Calu3 (cell line): ENCODE measurements at regions not wholly inside any gene's neighbourhood (a gene's known extent, or its start where the extent isn't known, plus 50 kb on each side); places are given as distances from the start of the nearest gene placed in this dataset.

Experiments
- BruUV-seq: library from RNA; stranded (reverse); fragments of 400-500 nt; replicated peaks from 2 replicates; lab custom pipeline; 2021; lab: Mats Ljungman, UMichigan
- CTCF ChIA-PET: fragments of 300-600 bp; sonication (Branson Sonifier 250); formaldehyde crosslinking; loops from one replicate; lab custom pipeline; 2022; ENCODE audit warnings: antibody characterized with exemption; lab: Charles Lee
- DNase-seq: peaks from one replicate; pipeline ENCODE4 v3.0.0; 2022
- H3K27ac Mint-ChIP-seq: one replicate; pipeline ENCODE4 v1.8.0; 2022; ENCODE audit warnings: mixed read lengths; ENCODE audit not compliant: unreplicated experiment
- H3K27me3 Mint-ChIP-seq: one replicate; pipeline ENCODE4 v1.8.0; 2022; ENCODE audit warnings: mixed read lengths; ENCODE audit not compliant: unreplicated experiment
- H3K36me3 Mint-ChIP-seq: one replicate; pipeline ENCODE4 v1.8.0; 2022; ENCODE audit warnings: mild to moderate bottlenecking, moderate library complexity, mixed read lengths; ENCODE audit not compliant: insufficient read depth, unreplicated experiment
- H3K4me1 Mint-ChIP-seq: one replicate; pipeline ENCODE4 v1.8.0; 2022; ENCODE audit warnings: mild to moderate bottlenecking, low read depth, mixed read lengths; ENCODE audit not compliant: unreplicated experiment
- H3K4me3 Mint-ChIP-seq: one replicate; pipeline ENCODE4 v1.8.0; 2022; ENCODE audit warnings: mild to moderate bottlenecking, low read depth, moderate library complexity, mixed read lengths; ENCODE audit not compliant: unreplicated experiment
- H3K9me3 Mint-ChIP-seq: one replicate; pipeline ENCODE4 v1.8.0; 2022; ENCODE audit warnings: low read depth, mixed read lengths; ENCODE audit not compliant: unreplicated experiment
- intact Hi-C: fragments of 100-400 bp; cut with micrococcal nuclease; formaldehyde crosslinking; loops from one replicate; pipeline ENCODE4 v1.10.0; 2022; ENCODE audit not compliant: unreplicated experiment
- TF ChIP-seq, protein P1 (sequence below): fragments of 200-600 bp; IDR thresholded peaks from one replicate; pipeline ENCODE4 v1.8.0; 2022; ENCODE audit warnings: antibody characterized with exemption; ENCODE audit not compliant: unreplicated experiment

DNA sequence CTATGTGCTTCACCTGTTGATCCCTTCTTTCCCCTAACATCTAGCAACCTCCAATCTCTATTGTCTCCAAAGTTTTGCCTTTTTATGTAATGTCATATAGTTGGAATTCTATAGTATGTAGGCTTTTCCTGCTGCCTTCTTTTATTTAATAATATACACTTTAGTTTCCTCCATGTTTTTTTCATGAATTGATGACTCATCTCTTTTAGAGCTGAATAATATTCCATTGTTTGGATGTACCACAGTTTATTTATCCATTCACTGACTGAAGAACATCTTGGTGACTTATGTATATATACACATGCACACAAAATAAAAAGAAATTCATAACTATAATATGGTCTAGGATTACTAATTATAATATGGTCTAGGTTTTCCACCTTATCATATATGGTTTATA, 1314.2 kb downstream of the OTOL1 start:
- intact Hi-C loops = no loop called here
- H3K27me3 Mint-ChIP-seq = no peaks in the 10 kb centered on the region

GRCh38 chr3:162842549-162843216, 1346.1 kb downstream of the OTOL1 start:
- H3K27ac Mint-ChIP-seq = no peak overlapping the region
- no peak overlapping the region for H3K4me3 Mint-ChIP-seq
- peaks cover 8% of the 10 kb centered on the region for H3K4me1 Mint-ChIP-seq
- no peaks in the 10 kb centered on the region for H3K27me3 Mint-ChIP-seq
- no peak for DNase-seq
- CTCF ChIA-PET = no interaction called here
- H3K9me3 Mint-ChIP-seq = no peaks in the 10 kb centered on the region
- H3K36me3 Mint-ChIP-seq = no peaks in the 10 kb centered on the region
- intact Hi-C loops = no loop called here
- TF ChIP-seq, protein P1, sequence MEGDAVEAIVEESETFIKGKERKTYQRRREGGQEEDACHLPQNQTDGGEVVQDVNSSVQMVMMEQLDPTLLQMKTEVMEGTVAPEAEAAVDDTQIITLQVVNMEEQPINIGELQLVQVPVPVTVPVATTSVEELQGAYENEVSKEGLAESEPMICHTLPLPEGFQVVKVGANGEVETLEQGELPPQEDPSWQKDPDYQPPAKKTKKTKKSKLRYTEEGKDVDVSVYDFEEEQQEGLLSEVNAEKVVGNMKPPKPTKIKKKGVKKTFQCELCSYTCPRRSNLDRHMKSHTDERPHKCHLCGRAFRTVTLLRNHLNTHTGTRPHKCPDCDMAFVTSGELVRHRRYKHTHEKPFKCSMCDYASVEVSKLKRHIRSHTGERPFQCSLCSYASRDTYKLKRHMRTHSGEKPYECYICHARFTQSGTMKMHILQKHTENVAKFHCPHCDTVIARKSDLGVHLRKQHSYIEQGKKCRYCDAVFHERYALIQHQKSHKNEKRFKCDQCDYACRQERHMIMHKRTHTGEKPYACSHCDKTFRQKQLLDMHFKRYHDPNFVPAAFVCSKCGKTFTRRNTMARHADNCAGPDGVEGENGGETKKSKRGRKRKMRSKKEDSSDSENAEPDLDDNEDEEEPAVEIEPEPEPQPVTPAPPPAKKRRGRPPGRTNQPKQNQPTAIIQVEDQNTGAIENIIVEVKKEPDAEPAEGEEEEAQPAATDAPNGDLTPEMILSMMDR = no peak
- no TSS peak for BruUV-seq

More for the DNA sequence above, 1314.2 kb downstream of the OTOL1 start:
- H3K27ac Mint-ChIP-seq = no peak overlapping the region
- no peaks in the 10 kb centered on the region for H3K36me3 Mint-ChIP-seq
- BruUV-seq = no TSS peak
- CTCF ChIA-PET = no interaction called here
- H3K4me1 Mint-ChIP-seq = no peaks in the 10 kb centered on the region
- TF ChIP-seq, protein P1 = no peak
- no peak for DNase-seq
- no peaks in the 10 kb centered on the region for H3K9me3 Mint-ChIP-seq
- no peak overlapping the region for H3K4me3 Mint-ChIP-seq

- no TSS peak for BruUV-seq
- TF ChIP-seq, protein P1 = no peak
- no peak for DNase-seq
- H3K27me3 Mint-ChIP-seq = no peaks in the 10 kb centered on the region
- intact Hi-C loops = no loop called here
- no peaks in the 10 kb centered on the region for H3K9me3 Mint-ChIP-seq
- H3K27ac Mint-ChIP-seq = no peak overlapping the region
- peaks cover 8% of the 10 kb centered on the region for H3K4me1 Mint-ChIP-seq
- CTCF ChIA-PET = no interaction called here
- H3K4me3 Mint-ChIP-seq = no peak overlapping the region
- no peaks in the 10 kb centered on the region for H3K36me3 Mint-ChIP-seq
Observed at GRCh38 chr3:162845918-162846317, 1349.3 kb downstream of the OTOL1 start.

DNA sequence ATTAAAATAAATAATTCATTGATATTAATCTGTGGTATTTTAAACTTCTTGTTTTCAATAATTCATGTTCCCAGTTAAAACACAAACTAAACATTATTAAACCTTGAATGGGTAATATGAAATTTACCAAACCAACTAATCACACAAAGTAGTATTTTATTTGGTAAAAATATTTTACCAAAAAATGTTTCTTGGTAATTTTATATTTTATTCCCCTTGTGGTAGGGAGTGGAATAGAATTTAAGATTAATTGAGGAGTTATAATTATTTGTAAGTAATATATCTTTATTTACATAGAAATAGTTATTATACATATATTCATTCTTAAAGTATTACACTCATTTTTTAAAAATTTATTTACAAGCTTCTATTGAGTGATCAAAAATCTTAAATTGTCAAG, 1350.9 kb downstream of the OTOL1 start:
- no peaks in the 10 kb centered on the region for H3K36me3 Mint-ChIP-seq
- no peaks in the 10 kb centered on the region for H3K27me3 Mint-ChIP-seq
- CTCF ChIA-PET = no interaction called here
- no peak overlapping the region for H3K27ac Mint-ChIP-seq
- DNase-seq = no peak
- no peaks in the 10 kb centered on the region for H3K9me3 Mint-ChIP-seq
- intact Hi-C loops = no loop called here
- BruUV-seq = no TSS peak
- H3K4me1 Mint-ChIP-seq = peaks cover 8% of the 10 kb centered on the region
- no peak overlapping the region for H3K4me3 Mint-ChIP-seq
- TF ChIP-seq, protein P1 = no peak
